ENCODE measurements at regions not wholly inside any gene's neighbourhood (a gene's known extent, or its start where the extent isn't known, plus 50 kb on each side); places are given as distances from the start of the nearest gene placed in this dataset.
"Not testable (repeated sequence)": the region's sequence is repeated elsewhere in the genome, so short reads cannot be mapped to it uniquely, and the experiment has no call there.

DNA sequence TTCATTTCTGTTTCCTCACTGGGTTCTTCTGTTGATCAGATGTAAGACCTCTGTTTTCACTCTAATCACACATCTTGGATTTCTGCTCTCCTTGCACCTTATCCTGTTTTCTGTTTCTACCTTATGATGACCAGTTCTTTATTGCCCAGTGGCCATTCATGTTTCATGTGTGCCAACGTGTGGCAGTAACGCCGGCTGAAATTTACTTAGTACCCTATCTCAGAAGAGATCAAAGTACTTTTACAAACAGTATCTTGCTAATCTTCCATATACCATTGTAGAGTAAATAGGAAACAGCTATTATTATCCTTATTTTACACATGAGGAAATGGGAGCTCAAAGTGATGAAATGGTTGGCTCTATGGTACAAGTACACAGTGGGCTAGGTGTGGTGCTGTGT, 74.0 kb downstream of the GATA3 start:
- no peak for DNase-seq

DNA sequence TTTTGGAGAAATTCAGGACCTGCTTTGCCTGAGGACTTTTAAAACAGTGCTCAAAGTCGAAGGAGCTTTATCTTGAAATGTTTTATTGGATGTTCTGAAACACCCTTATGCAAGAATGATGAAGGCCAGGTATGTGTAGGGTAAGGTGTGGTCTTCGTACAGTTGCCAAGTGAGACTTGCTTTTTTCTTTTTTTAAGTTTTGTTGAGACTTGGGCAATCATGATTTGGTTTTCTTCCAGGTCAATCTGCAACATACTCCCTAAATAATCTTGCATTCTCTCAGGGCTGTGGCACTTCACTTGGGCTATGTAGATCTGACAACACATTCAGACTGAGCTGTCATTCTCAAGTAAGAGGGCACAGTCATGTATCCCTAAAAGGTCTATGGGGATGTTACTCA, 75.0 kb downstream of the GATA3 start:
- no peak for DNase-seq

DNA sequence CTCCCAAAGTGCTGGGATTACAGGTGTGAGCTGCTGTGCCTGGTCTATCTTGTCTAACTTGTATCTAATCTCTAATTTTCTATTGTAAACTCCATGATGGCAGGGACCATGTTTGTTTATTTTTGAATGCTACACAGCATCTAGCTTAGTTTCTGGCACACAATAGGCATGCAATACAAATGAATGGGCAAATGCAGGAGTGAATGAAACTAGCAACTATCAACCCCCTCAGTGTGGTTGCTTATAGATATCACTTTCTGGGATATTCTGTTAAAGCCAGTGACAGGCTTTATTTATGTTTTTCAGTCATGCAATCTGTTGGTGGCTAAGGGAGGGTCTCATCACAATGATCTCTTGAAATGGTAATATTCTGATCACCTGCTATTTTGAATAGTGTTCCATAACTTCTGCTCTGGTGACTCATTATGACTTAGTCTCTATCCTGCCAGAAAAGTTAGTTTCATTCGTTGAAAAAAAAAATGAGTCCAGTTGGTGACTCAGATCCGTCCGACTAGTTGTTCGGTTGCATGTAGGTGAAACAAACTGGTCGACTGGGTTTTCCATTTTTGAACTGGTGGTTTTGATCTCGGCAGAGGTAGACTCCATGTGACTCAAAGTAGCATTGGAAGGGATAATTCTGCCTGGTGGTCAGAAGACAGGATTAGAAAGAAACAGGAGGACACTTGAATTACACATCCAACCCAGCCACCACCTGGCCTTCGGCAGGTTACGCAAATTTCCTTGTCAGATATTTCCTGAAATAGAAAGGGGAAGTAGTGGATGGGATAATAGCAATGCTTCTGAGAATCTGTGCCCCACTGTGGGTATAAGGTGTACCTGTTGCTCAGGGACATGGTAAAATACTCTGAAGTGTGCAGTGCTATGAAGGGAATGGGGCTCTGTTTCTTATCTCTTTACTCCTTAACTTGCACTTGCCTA, 76.8 kb downstream of the GATA3 start:
- DNase-seq = no peak

DNA sequence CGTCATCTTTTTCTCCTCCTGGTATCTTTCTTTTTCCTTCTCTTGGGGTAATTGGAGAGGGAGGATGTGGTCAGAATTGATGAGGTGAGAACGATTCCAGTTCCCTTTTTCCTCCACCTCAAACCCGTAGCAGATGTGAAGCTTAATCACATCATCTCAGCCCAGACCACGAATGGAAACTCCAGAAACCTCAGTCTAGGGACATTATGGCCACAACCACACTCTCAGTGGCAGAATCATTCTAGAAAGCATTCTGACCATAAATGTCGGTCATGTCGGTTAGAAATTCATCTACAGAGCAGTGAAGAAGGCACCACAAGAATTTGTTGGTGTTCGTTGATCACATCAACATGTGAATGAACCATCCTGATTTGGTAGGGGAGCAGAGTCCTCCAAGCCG, 78.7 kb downstream of the GATA3 start:
- DNase-seq = no peak

DNA sequence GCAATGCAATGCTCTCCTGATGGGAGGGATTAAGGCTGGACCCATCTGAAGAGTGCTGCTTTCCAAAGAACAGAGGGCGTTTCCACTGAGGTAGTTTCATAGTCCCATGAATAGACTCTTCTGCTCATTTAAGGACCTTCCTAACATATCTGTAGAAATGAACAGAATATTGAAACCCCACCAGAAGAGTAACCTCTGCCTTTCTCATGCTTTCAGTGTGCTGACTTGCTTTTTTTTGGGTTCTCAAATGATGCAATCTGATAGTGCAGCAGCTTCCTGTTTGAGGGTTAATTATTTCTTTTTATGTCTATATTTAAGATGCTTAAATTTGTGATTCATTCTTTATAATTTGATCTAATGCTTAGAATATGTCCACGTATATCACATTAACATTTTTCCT, 82.2 kb downstream of the GATA3 start:
- DNase-seq = no peak

DNA sequence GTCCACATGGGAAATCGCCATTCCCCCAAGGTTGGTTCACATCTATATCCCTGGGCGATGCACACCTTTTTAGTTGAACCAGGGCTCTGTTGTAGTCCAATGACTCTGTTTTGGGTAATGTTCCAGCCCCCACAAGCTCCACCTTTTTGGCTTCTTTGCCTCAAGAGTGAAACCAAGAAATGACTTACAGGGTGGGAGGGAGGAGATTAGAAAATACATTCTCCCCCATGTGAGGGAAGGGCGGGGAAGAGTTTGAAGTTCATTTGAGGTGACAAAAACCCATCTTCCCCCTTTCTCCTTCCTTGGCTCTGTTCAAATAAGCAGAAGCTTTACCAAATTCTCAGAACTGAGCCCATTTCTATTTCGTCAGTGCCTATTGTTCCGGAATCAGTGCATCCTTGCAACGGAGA, 82.8 kb downstream of the GATA3 start:
- DNase-seq = no peak

DNA sequence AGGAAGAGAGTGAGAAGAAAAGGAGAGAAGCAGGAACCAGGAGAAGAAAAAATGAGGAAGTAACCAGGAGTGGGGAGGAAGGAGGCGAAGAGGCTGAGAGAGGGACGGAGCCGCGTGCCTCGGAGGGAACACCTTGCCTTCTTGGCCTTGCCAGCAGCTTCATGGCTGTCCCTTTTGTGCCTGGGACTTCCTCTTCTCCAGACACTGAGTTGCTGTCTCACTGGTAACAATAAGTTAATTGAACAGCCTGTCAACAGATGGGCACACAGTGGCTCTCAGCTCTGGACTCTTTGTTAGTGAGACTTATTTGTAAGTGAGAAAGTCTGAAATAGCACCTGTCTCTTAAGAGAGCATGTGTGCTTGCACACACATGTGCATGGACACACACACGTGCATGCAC, 83.2 kb downstream of the GATA3 start:
- DNase-seq = no peak

DNA sequence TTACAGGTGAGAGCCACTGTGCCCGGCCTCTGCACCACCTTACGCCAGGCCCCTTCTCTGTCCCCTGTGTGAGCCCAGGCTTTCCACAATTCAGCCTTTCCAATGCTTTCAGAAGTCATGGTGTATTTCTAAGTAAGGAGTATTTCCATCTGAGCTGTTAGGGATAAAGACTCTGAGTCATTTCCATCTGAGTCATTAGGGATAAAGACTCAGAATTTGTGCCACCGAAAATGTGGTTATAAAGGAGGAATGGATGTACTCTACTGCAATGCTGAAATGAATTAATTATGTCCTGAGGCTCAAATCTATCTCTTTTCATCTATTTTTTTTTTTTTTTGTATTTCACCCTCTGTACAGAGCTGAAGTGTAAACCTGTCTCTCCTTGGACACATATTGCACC, 84.0 kb downstream of the GATA3 start:
- no peak for DNase-seq

DNA sequence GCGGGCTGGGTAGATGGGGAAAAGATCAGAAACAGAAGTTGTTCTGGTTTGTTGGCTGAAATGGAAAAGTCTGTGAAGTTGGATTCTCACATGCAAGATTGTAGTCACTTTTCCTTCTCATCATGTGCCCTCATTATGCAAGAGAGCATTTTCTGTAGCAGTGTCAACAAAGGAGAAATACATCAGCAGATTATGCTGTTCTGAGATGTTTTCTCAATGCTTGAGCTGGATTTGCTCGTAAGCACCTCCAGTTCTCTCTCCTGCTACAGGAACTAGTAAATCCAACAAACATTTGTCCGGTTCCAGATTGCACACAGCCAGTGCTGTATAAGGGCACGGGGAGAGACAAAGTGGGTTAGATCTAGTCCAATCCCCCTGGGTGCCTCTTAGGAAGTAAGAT, 90.0 kb downstream of the GATA3 start:
- DNase-seq = no peak

DNA sequence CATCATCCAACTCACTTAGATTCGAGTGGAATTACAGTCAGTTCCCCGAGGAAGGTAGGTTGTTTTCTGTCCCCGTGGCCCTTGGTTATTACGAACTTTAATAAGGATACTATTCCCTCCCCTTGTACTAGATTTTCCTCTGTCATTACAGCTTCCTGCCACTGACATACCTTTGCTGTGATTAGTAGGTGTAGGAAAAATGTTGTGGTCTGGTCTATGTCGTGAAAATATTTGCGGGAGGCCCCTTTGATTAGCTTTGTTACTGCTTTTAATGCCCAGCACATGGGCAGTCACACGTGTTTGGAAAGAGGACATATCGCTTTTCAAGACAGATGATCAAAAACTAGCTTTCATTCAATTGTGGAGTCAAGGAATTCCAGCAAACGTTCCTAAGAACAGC, 92.2 kb downstream of the GATA3 start:
- no peak for DNase-seq

DNA sequence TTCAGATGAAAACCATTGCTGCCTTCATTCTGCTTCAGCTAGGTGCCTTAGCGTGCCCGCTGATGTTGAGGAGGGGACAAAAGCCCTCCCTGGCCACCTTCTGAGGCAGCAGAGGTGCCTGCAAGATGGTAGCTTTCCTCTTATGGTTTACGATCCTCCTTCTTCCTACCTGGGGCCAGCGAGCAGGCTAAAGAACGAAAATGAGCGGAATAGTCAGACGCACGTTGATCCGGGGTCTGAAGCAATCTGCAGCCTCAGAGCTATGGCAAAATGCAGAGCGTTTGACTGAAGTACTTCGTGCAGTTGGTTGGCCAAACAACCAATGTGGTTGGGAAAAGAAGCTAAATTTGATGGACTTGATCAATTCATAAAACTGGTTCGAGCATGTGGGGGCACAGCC, 95.5 kb downstream of the GATA3 start:
- DNase-seq = no peak

DNA sequence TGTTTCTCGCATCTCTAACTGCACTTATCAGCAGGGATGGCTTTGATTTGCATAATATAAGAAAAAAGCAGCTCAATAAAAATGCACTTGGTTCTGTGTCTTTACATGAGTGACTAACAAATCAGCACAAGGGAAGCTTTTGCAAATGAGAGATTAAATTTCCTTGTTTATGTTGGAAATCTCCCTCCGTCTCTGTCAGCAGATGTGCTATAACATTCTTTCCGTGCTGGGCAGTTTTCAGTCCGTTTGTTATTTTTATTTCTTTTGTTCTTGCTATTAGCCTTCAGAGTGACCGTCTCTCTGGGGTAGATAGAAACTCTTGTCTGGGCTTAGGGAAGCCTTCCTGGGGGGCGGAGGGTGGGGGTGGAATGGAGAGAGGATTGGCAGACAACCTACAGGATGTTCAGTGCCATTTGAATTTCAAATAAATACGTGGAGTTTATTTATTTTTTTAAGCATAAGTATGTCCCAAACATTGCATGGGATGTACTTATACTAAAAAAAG, 96.0 kb downstream of the GATA3 start:
- no peak for DNase-seq

DNA sequence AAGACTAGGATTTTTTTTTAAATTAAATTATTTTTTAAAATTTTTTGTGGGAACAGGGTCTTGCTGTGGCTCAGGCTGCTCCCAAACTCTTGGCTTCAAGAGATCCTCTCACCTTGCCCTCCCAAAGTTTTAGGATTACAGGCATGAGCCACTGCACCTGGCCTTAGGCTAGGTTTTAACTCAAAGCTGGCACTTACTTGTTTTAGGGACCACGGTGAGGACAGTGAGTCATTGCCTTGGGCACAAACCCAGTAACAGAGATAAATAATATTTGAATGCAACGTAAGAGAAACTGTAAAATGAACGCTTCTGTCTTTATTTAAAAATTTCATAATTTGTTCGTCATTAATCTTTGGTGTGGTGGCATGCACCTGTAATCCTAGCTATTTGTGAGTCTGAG, 96.6 kb downstream of the GATA3 start:
- DNase-seq = no peak

DNA sequence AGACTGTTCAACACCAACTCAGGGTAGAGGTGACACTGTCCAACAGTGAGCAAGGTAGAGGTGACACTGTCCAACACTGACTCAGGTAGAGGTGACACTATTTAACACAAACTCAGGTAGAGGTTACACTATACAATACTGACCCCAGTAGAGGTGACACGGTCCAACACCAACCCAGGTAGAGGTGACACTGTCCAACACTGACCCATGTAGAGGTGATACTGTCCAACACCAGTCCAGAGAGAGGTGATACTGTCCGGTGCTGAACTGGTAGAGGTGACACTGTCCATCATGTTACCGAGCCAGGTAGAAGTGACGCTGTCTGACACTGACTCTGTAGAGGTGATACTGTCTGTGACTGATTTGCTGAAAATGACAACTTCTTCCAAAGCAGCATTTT, 102.4 kb downstream of the GATA3 start:
- DNase-seq = no peak

DNA sequence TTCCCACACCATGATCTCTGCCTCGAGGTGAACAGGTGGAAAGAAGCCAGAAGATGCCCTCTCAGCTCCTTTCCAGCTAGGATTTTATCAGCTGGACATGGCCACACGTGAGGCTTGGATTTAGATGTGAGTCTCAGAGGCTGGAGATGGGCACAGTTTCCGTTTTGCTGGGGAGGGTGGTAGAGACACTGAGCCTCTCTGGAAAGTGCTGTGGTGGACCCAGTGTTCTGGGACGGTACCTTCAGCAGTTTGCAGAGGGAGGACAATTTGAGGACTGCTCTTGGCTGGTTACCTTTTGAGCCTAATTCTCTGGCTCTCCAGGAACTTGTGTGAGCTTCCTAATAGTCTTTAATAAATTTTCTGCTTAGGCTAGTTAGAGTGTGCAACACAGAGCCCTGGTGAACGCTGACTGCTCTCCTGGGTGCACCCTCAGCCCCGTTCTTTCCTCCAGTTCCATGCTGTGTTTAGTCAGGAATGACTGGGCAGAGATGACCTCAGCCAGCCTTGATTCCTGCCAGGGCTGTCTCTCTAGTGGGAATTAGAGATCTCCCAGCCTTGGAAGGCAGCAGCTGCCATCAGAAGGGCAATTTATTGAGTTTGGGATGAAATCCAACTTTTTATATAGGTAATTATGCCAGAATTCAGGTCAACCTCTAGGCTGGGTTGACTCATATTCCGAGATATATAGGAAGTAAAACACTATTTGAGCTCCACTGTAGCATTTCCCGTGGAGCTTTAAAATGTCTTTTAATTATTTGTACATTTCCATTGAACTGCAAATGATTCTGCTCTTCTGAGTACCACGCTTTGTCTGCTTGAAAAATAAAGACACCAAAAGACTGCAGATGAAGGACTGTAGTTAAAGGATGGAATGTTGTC, 103.9 kb downstream of the GATA3 start:
- no peak for DNase-seq

DNA sequence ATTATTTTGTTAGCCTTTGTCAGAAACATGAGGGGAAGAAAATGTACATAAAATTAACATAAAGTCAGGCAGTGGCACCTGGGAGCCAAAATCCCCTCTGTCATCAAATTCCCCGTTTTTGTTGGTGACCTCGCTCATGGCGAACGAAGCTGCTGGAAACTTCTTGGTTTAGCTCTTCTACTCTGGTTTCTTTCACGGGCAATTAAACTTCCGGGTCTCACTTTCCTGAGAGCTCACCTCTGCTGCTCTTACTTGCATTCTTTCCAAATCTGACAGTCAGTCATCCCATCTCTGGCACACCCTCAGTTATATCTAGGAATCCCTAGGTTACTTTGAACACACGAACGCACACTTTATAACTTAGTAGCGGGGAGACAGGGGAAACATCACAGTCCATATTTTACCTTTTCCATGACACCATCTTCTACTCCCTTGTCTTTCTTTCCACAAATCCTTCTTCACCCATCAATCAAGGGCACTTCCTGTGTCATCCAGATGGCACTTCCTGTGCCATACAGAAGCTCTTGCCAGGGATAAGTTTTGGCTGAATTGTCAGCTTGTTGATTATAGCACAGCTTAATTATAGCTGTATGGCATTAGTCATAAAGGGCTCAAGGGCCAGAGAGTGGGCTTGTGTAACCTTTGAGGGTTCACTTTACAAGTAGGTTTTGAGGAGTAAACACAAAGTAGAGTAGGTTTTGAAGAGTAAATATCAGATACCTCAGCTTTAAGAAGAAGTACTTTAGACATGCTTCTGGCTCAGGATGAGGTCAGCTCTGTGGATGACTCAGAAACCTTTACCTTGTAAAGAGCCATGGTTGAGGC, 105.1 kb downstream of the GATA3 start:
- no peak for DNase-seq

DNA sequence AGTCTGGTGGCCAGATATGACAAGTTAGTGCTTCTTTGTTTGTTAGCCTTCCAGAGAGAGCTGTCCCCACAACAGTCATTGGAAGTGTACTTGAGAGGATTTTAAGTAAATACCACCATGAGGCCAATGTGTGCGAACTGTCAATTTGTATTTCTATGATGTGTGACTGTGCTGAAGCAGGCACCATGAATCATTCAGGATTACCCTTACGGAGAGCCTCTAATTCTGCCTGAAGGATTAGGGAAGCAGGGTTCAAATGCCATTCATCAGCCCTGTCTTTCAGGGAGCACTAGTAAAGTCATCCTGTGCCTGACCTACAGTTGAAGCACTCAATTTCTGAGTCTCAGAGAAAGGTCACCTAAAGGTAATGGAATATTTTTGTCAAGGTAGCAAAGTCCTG, 109.3 kb downstream of the GATA3 start:
- no peak for DNase-seq

DNA sequence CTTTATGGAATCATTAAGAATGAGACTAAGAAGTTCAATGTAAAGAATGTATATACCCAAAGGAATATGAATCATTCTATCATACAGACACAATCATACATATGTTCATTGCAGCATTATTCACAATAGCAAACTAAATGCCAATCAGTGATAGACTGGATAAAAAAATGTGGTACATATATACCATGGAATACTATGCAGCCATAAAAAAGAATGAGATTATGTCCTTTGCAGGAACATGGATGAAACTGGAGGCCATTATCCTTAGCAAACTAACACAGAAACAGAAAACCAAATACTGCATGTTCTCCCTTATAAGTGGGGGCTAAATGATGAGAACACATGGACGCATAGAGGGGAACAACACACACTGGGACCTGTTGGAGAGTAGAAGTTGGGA, 110.2 kb downstream of the GATA3 start:
- not testable (repeated sequence) for DNase-seq

DNA sequence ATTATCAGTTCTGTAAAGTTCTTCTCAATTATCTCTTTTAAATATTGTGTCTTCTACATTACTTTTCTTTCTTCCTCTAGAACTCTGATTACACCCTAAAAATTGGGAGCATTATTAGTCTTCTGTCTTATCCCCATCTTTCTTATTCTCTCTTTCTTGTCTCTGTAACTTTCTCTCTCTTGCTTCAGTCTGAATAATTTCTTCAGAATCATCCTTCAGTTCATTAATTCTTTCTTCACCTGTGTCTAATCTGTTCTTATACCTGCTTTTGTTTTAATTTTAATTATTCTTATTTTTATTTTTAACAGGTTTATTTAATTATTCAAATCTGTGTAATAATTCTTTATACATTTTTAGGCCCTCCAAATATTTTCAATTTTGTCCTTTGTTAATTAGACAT, 114.3 kb downstream of the GATA3 start:
- DNase-seq = no peak

DNA sequence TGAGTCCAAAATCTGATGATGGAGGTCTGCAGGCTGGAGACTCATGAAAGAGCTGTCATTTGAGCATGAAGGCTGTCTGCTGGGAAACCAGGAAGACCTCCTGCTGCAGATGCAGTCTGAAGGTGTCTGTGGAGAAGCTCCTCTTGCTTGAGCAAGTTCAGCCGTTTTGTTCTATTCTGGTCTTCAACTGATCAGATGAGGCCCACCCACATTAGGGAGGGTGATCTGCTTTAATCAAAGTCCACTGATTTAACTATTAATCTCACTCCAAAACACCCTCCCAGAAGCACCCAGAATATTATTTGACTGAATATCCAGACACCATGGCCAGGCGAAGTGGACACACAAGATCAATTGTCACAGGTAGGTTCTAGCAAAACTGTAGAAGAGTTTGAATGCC, 116.5 kb downstream of the GATA3 start:
- DNase-seq = no peak

DNA sequence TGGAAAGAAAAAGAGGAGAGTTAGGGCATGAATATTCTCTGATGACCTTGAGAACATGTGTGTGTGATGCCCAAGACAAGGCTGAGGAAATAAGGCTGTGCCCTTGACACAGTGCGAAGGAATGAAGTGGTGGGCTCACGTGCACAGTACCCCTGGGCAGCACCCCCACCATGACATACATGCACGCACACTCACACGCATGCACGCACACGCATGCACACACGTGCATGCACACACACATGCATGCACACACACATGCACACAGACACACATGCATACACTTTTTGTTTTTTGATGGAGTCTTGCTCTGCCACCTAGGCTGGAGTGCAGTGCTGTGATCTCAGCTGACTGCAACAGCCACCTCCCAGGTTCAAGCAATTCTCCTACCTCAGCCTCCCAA, 118.1 kb downstream of the GATA3 start:
- no peak for DNase-seq

DNA sequence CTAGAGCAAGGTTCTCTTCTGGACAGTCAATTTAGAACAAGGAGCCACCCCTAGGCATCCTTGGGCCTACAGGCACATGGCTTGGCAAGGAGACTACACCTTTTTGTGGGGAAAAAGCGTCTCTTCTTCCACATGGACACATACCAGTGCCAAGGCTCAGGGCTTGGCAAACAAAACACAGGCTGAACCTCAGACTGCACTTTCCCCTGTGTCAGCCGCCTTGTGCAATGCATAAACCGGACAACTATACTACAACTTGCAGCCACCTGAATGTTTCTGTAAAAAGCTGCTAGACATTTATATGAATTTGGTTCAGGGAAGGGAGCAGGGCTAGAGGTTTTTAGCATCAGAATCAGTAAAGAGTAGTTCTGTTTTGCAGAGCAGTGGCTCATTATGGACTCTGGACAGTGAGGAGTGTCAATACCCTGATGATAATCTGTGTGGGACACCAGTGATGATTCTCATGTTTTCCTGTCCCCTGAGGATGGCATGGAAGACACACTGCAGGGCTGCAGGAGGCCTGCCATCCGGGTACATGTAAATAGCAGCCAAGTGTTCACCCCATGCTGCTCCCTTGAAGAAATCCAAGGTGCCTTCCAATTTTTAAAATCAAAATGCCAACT, 118.9 kb downstream of the GATA3 start:
- DNase-seq = no peak

DNA sequence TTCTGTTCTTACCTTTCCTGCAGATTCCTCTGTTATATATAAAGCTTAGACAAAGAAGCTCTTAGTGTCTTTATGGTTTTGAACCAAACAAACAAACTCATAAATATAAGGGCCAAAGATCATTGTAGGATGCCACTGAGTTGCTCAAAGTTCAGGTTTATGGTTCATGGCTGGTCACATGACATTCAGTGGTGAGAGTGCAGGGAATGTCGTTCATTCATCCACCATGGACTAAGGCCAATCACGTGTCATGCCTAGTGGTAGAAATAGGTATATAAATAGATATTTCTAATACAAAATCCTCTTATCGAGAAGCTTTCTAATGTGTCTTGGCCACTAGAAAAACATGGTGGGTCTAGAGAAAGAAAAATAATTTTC, 119.4 kb downstream of the GATA3 start:
- no peak for DNase-seq
